ENCODE measurements at regions not wholly inside any gene's neighbourhood (a gene's known extent, or its start where the extent isn't known, plus 50 kb on each side); places are given as distances from the start of the nearest gene placed in this dataset.

- Mint-ChIP-seq H3K4me3 (no peak overlapping the region), H3K36me3 (ENCODE audit: low read depth) (no peaks in the 10 kb centered on the region), H3K4me1 (no peaks in the 10 kb centered on the region), H3K9me3 (peaks cover 11% of the 10 kb centered on the region), H3K27me3 (ENCODE audit: insufficient read depth) (peaks cover 3% of the 10 kb centered on the region), H3K27ac (no peak overlapping the region)
- no peak overlapping the region for H3K4me3 ChIP-seq (ENCODE audit: low read length)
- no peaks in the 10 kb centered on the region for H3K27me3 ChIP-seq (ENCODE audit: control insufficient read depth, insufficient read depth, low read length, poor library complexity, severe bottlenecking)
- 75 to 78% methylated on average over 2 of the region's 2 CpGs for WGBS, 2 experiments (ENCODE audit: insufficient coverage in 1 of 2, insufficient read length in 1 of 2)
- no peak overlapping the region for H3K27ac ChIP-seq (ENCODE audit: low read depth, low read length)
- H3K9me3 ChIP-seq (ENCODE audit: control insufficient read depth, low read length) = no peaks in the 10 kb centered on the region
- H3K4me1 ChIP-seq (ENCODE audit: control insufficient read depth, insufficient read depth, low read length) = no peaks in the 10 kb centered on the region
- no peak overlapping the region for H3K9ac ChIP-seq (ENCODE audit: extremely low read depth, low read length, poor library complexity, severe bottlenecking)
- H3K36me3 ChIP-seq (ENCODE audit: control insufficient read depth, insufficient read depth, low read length) = no peaks in the 10 kb centered on the region
- no peak for TF ChIP-seq CTCF (conservative IDR thresholded peaks at IDR 0.05)
- DNase-seq = no peak
These were observed 70.6 kb upstream of the PPP2R3B start for GRCh38 chrX:457292-457679.

- Histone ChIP-seq H3K9ac (ENCODE audit: extremely low read depth, low read length, poor library complexity, severe bottlenecking) (no peak overlapping the region), H3K4me1 (ENCODE audit: control insufficient read depth, insufficient read depth, low read length) (no peaks in the 10 kb centered on the region), H3K4me3 (ENCODE audit: low read length) (no peak overlapping the region), H3K27me3 (ENCODE audit: control insufficient read depth, insufficient read depth, low read length, poor library complexity, severe bottlenecking) (no peaks in the 10 kb centered on the region), H3K9me3 (ENCODE audit: control insufficient read depth, low read length) (no peaks in the 10 kb centered on the region), H3K27ac (ENCODE audit: low read depth, low read length) (no peak overlapping the region), H3K36me3 (ENCODE audit: control insufficient read depth, insufficient read depth, low read length) (no peaks in the 10 kb centered on the region)
- DNase-seq = no peak
- Mint-ChIP-seq H3K27ac (no peak overlapping the region), H3K27me3 (ENCODE audit: insufficient read depth) (peaks cover 3% of the 10 kb centered on the region), H3K36me3 (ENCODE audit: low read depth) (no peaks in the 10 kb centered on the region), H3K4me3 (no peak overlapping the region), H3K9me3 (peaks cover 11% of the 10 kb centered on the region), H3K4me1 (no peaks in the 10 kb centered on the region)
- TF ChIP-seq CTCF (conservative IDR thresholded peaks at IDR 0.05) = no peak
- 93 to 95% methylated on average over 17 to 20 of the region's 20 CpGs for WGBS, 2 experiments (ENCODE audit: insufficient coverage in 1 of 2, insufficient read length in 1 of 2)
These were observed 71.9 kb upstream of the PPP2R3B start for GRCh38 chrX:458631-459061.

- H3K27ac Mint-ChIP-seq = no peak overlapping the region
- WGBS, 2 experiments (ENCODE audit: insufficient coverage in 1 of 2, insufficient read length in 1 of 2) = 88 to 91% methylated on average over 14 to 20 of the region's 20 CpGs
These were observed 72.9 kb upstream of the PPP2R3B start for GRCh38 chrX:459611-460010.

More at GRCh38 chrX:459611-460010, 72.9 kb upstream of the PPP2R3B start:
- Histone ChIP-seq H3K27ac (ENCODE audit: low read depth, low read length) (no peak overlapping the region), H3K4me1 (ENCODE audit: control insufficient read depth, insufficient read depth, low read length) (no peaks in the 10 kb centered on the region), H3K27me3 (ENCODE audit: control insufficient read depth, insufficient read depth, low read length, poor library complexity, severe bottlenecking) (no peaks in the 10 kb centered on the region), H3K9me3 (ENCODE audit: control insufficient read depth, low read length) (no peaks in the 10 kb centered on the region), H3K36me3 (ENCODE audit: control insufficient read depth, insufficient read depth, low read length) (no peaks in the 10 kb centered on the region), H3K4me3 (ENCODE audit: low read length) (no peak overlapping the region), H3K9ac (ENCODE audit: extremely low read depth, low read length, poor library complexity, severe bottlenecking) (no peak overlapping the region)
- Mint-ChIP-seq H3K4me1 (no peaks in the 10 kb centered on the region), H3K4me3 (no peak overlapping the region), H3K36me3 (ENCODE audit: low read depth) (no peaks in the 10 kb centered on the region), H3K27me3 (ENCODE audit: insufficient read depth) (peaks cover 3% of the 10 kb centered on the region), H3K9me3 (peaks cover 9% of the 10 kb centered on the region)
- no peak for DNase-seq
- TF ChIP-seq CTCF (conservative IDR thresholded peaks at IDR 0.05) = no peak

Data from endodermal cell (in vitro differentiated cells).